IMR-90 (cell line): ENCODE measurements at regions not wholly inside any gene's neighbourhood (a gene's known extent, or its start where the extent isn't known, plus 50 kb on each side); places are given as distances from the start of the nearest gene placed in this dataset.

ENCODE experiments used
- ATAC-seq: fragments of 200-7000 bp; cut with Tn5 transposase; 2 replicates; pipeline ENCODE4 v1.9.1; 2020; ENCODE audit warnings: low read depth, mild to moderate bottlenecking, moderate library complexity
- BruUV-seq: library from RNA; stranded (reverse); fragments of 400-500 nt; replicated peaks from 2 replicates; lab custom pipeline; 2021; lab: Mats Ljungman, UMichigan
- CTCF ChIA-PET: fragments of 300-600 bp; formaldehyde crosslinking; extraction: SDS; loops from one replicate; lab custom pipeline; 2021; ENCODE audit warnings: antibody characterized with exemption; lab: Yijun Ruan, JAX
- POLR2A ChIA-PET: fragments of 300-600 bp; sonication (Branson Sonifier 250); formaldehyde crosslinking; loops from one replicate; lab custom pipeline; 2022; ENCODE audit warnings: antibody characterized with exemption; ENCODE audit not compliant: unreplicated experiment; lab: Charles Lee
- DNase-seq: peaks from one replicate; pipeline ENCODE4 v3.0.0; 2013
- H2AFZ ChIP-seq: replicated peaks from 2 replicates; pipeline ENCODE3; 2013; ENCODE audit warnings: low read length, mild to moderate bottlenecking; ENCODE audit not compliant: poor library complexity
- H2AK5ac ChIP-seq: 2 replicates; pipeline ENCODE4 v1.6.1; 2013; ENCODE audit warnings: low read depth, low read length, inconsistent platforms
- H2AK9ac ChIP-seq: replicated peaks from 2 replicates; pipeline ENCODE3; 2013; ENCODE audit warnings: mild to moderate bottlenecking, low read depth, low read length, moderate library complexity; ENCODE audit not compliant: poor library complexity
- H2BK120ac ChIP-seq: 2 replicates; pipeline ENCODE4 v1.6.1; 2013; ENCODE audit warnings: low read depth, low read length, inconsistent platforms
- H2BK15ac ChIP-seq: 3 replicates; pipeline ENCODE4 v1.6.1; 2013; ENCODE audit warnings: low read depth, low read length, inconsistent platforms
- H2BK20ac ChIP-seq: 2 replicates; pipeline ENCODE4 v1.6.1; 2013; ENCODE audit warnings: low read depth, mild to moderate bottlenecking, inconsistent platforms, low read length, moderate library complexity
- H2BK5ac ChIP-seq: 2 replicates; pipeline ENCODE4 v1.6.1; 2013; ENCODE audit warnings: mild to moderate bottlenecking, low read depth, low read length, inconsistent platforms; ENCODE audit not compliant: poor library complexity, severe bottlenecking
- H3K14ac ChIP-seq: replicated peaks from 2 replicates; pipeline ENCODE4 v1.6.1; 2013; ENCODE audit warnings: low read depth, low read length, inconsistent platforms
- H3K18ac ChIP-seq: 2 replicates; pipeline ENCODE4 v1.6.1; 2013; ENCODE audit warnings: low read depth, low read length, control low read depth
- H3K23ac ChIP-seq: 2 replicates; pipeline ENCODE4 v1.6.1; 2013; ENCODE audit warnings: low read depth, low read length, inconsistent platforms
- H3K27ac ChIP-seq: 2 replicates; pipeline ENCODE4 v1.5.1; 2013; ENCODE audit warnings: mild to moderate bottlenecking, control low read depth, low read length; ENCODE audit not compliant: insufficient read depth
- H3K27me3 ChIP-seq: 2 replicates; pipeline ENCODE4 v1.6.1; 2013; ENCODE audit warnings: low read length; ENCODE audit not compliant: control insufficient read depth, insufficient read depth
- H3K36me3 ChIP-seq: 2 replicates; pipeline ENCODE4 v1.6.1; 2013; ENCODE audit warnings: low read length, mixed read lengths; ENCODE audit not compliant: control insufficient read depth, insufficient read depth
- H3K4ac ChIP-seq: 2 replicates; pipeline ENCODE4 v1.6.1; 2013; ENCODE audit warnings: low read depth, low read length, inconsistent platforms
- H3K4me1 ChIP-seq: 2 replicates; pipeline ENCODE4 v1.6.1; 2013; ENCODE audit warnings: low read length, mixed read lengths; ENCODE audit not compliant: control insufficient read depth, insufficient read depth
- H3K4me2 ChIP-seq: 2 replicates; pipeline ENCODE4 v1.6.1; 2013; ENCODE audit warnings: low read depth, mild to moderate bottlenecking, control low read depth, low read length, moderate library complexity
- H3K4me3 ChIP-seq: 2 replicates; pipeline ENCODE4 v1.5.1; 2013; ENCODE audit warnings: low read depth, mild to moderate bottlenecking, control low read depth, low read length, moderate library complexity; ENCODE audit not compliant: insufficient read depth
- H3K56ac ChIP-seq: 2 replicates; pipeline ENCODE4 v1.6.1; 2013; ENCODE audit warnings: low read length, inconsistent platforms; ENCODE audit not compliant: insufficient read depth; ENCODE audit errors: extremely low read depth
- H3K79me1 ChIP-seq, 2 experiments: 2 replicates each; pipeline ENCODE4 v1.6.1; 2013; ENCODE audit warnings: low read length in 2 of 2, inconsistent platforms in 1 of 2, low read depth in 1 of 2
- H3K9ac ChIP-seq: 2 replicates; pipeline ENCODE4 v1.6.1; 2013; ENCODE audit warnings: low read depth, low read length, control low read depth
- H3K9me1 ChIP-seq: 2 replicates; pipeline ENCODE4 v1.6.1; 2013; ENCODE audit warnings: low read length, inconsistent platforms; ENCODE audit not compliant: insufficient read depth
- H3K9me3 ChIP-seq: 2 replicates; pipeline ENCODE4 v1.6.1; 2013; ENCODE audit warnings: low read length; ENCODE audit not compliant: control insufficient read depth, insufficient read depth
- H4K20me1 ChIP-seq: 2 replicates; pipeline ENCODE4 v1.6.1; 2013; ENCODE audit warnings: low read length, inconsistent platforms; ENCODE audit not compliant: insufficient read depth
- H4K5ac ChIP-seq: 2 replicates; pipeline ENCODE4 v1.6.1; 2013; ENCODE audit warnings: mild to moderate bottlenecking, low read depth, low read length, control low read depth
- H4K8ac ChIP-seq, 2 experiments: 2 replicates each; pipeline ENCODE4 v1.6.1; 2013; ENCODE audit warnings: low read depth in 2 of 2, low read length in 2 of 2, control low read depth in 1 of 2, inconsistent platforms in 1 of 2
- H4K91ac ChIP-seq: 2 replicates; pipeline ENCODE4 v1.6.1; 2013; ENCODE audit warnings: low read depth, low read length, inconsistent platforms; ENCODE audit not compliant: insufficient read depth
- BHLHE40 ChIP-seq: fragments of 150-350 bp; IDR thresholded peaks from 2 replicates; pipeline ENCODE4 v1.6.1; 2016; ENCODE audit warnings: mild to moderate bottlenecking, low read depth, low read length
- CEBPB ChIP-seq: IDR thresholded peaks from 2 replicates; pipeline ENCODE4 v1.6.1; 2012; ENCODE audit warnings: low read depth, low read length, improper control_type of control experiment
- CHD1 ChIP-seq: IDR thresholded peaks from 2 replicates; pipeline ENCODE4 v1.6.1; 2012; ENCODE audit warnings: low read depth, low read length, improper control_type of control experiment
- CTCF ChIP-seq: conservative IDR thresholded peaks from 2 replicates; pipeline ENCODE4 v1.5.1; 2012; ENCODE audit warnings: mild to moderate bottlenecking, low read depth, low read length, improper control_type of control experiment
- ELK1 ChIP-seq: fragments of 150-350 bp; IDR thresholded peaks from 2 replicates; pipeline ENCODE4 v1.6.1; 2016; ENCODE audit warnings: low read depth, mild to moderate bottlenecking, low read length, moderate library complexity, borderline replicate concordance
- FOS ChIP-seq: fragments of 150-350 bp; IDR thresholded peaks from 2 replicates; pipeline ENCODE4 v1.6.1; 2016; ENCODE audit warnings: low read depth, low read length
- MAFK ChIP-seq: IDR thresholded peaks from 2 replicates; pipeline ENCODE4 v1.6.1; 2012; ENCODE audit warnings: low read depth, low read length, improper control_type of control experiment
- MAZ ChIP-seq: IDR thresholded peaks from 2 replicates; pipeline ENCODE4 v1.6.1; 2012; ENCODE audit warnings: low read depth, mild to moderate bottlenecking, low read length, improper control_type of control experiment, moderate library complexity, borderline replicate concordance
- MXI1 ChIP-seq: IDR thresholded peaks from 2 replicates; pipeline ENCODE4 v1.6.1; 2012; ENCODE audit warnings: low read depth, mild to moderate bottlenecking, low read length, moderate library complexity, borderline replicate concordance
- NFE2L2 ChIP-seq: fragments of 150-350 bp; IDR thresholded peaks from 2 replicates; pipeline ENCODE4 v1.6.1; 2016; ENCODE audit warnings: low read depth, mild to moderate bottlenecking, low read length
- POLR2A ChIP-seq: IDR thresholded peaks from 2 replicates; pipeline ENCODE4 v1.6.1; 2012; ENCODE audit warnings: mild to moderate bottlenecking, low read depth, low read length
- RAD21 ChIP-seq: IDR thresholded peaks from 2 replicates; pipeline ENCODE4 v1.6.1; 2012; ENCODE audit warnings: low read length, improper control_type of control experiment
- RCOR1 ChIP-seq: IDR thresholded peaks from 2 replicates; pipeline ENCODE4 v1.6.1; 2012; ENCODE audit warnings: mild to moderate bottlenecking, low read length, improper control_type of control experiment; ENCODE audit not compliant: insufficient replicate concordance
- RFX5 ChIP-seq: IDR thresholded peaks from 2 replicates; pipeline ENCODE4 v1.8.0; 2012; ENCODE audit warnings: low read depth, mild to moderate bottlenecking, low read length, moderate library complexity
- SMC3 ChIP-seq: fragments of 150-350 bp; IDR thresholded peaks from 2 replicates; pipeline ENCODE4 v1.6.1; 2016; ENCODE audit warnings: low read depth, mild to moderate bottlenecking, antibody characterized with exemption, low read length, moderate library complexity
- USF2 ChIP-seq: fragments of 150-350 bp; IDR thresholded peaks from 2 replicates; pipeline ENCODE4 v1.6.1; 2017; ENCODE audit warnings: mild to moderate bottlenecking, antibody characterized with exemption, low read length, low read depth
- dilution Hi-C: fragments of 300-500 bp; cut with HindIII; formaldehyde crosslinking; loops from one replicate; pipeline ENCODE4 v1.14.3; 2018; ENCODE audit warnings: low sequenced_read_pairs; ENCODE audit not compliant: unreplicated experiment
- in situ Hi-C: fragments of 300-500 bp; cut with MboI; formaldehyde crosslinking; loops from 3 replicates; pipeline ENCODE4 v1.14.3; 2019; ENCODE audit warnings: low sequenced_read_pairs, inconsistent platforms, mixed read lengths
- intact Hi-C: fragments of 100-400 bp; cut with micrococcal nuclease; formaldehyde crosslinking; loops from 2 replicates; pipeline ENCODE4 v1.10.0; 2022

GRCh38 chr1:56034222-56034621 is 545.1 kb downstream of the PLPP3 start:
- no peak overlapping the region for H3K18ac ChIP-seq
- no peaks in the 10 kb centered on the region for H3K79me1 ChIP-seq
- no peak overlapping the region for H3K14ac ChIP-seq
- H2AFZ ChIP-seq: no peak overlapping the region
- H3K27ac ChIP-seq: no peak overlapping the region
- DNase-seq (peak; percentile 75), ATAC-seq (peak; percentile 72; the same call in 1 of the 2 replicates)
- no peaks in the 10 kb centered on the region for H4K20me1 ChIP-seq
- no peaks in the 10 kb centered on the region for H3K36me3 ChIP-seq
- ChIA-PET POLR2A (no interaction called here), CTCF (no interaction called here)
- intact Hi-C loops: no loop called here
- no peaks in the 10 kb centered on the region for H3K9me3 ChIP-seq
- H4K5ac ChIP-seq: no peak overlapping the region
- no peak overlapping the region for H4K8ac ChIP-seq
- no peak overlapping the region for H2BK5ac ChIP-seq
- TF ChIP-seq RFX5 (no peak), MAFK (no peak), FOS (no peak), POLR2A (no peak), RCOR1 (no peak), MXI1 (no peak), BHLHE40 (no peak), CTCF (no peak), CEBPB (no peak), CHD1 (no peak), NFE2L2 (no peak), MAZ (no peak), USF2 (no peak), ELK1 (no peak), RAD21 (no peak), SMC3 (no peak)
- H3K9me1 ChIP-seq: no peaks in the 10 kb centered on the region
- H2AK9ac ChIP-seq: no peak overlapping the region
- H2AK5ac ChIP-seq: no peak overlapping the region
- H3K4me3 ChIP-seq: no peak overlapping the region
- H3K4me2 ChIP-seq: no peak overlapping the region
- H3K56ac ChIP-seq: no peak overlapping the region
- H3K23ac ChIP-seq: no peak overlapping the region
- peaks cover 4% of the 10 kb centered on the region; the same call in 1 of the 2 replicates for H3K4me1 ChIP-seq
- in situ Hi-C loops: no loop called here
- H4K91ac ChIP-seq: no peak overlapping the region
- no peak overlapping the region for H2BK120ac ChIP-seq
- H2BK15ac ChIP-seq: no peak overlapping the region
- no peak overlapping the region for H3K9ac ChIP-seq
- no peak overlapping the region for H3K4ac ChIP-seq
- no peak overlapping the region for H2BK20ac ChIP-seq
- BruUV-seq: no TSS peak
- H3K27me3 ChIP-seq: no peaks in the 10 kb centered on the region
- dilution Hi-C loops: no loop called here
